GM12872 (cell line): ENCODE measurements at regions not wholly inside any gene's neighbourhood (a gene's known extent, or its start where the extent isn't known, plus 50 kb on each side); places are given as distances from the start of the nearest gene placed in this dataset.

Experiments
- TF ChIP-seq, protein P1 (sequence below): IDR thresholded peaks from 3 replicates; pipeline ENCODE4 v1.5.1; 2011; ENCODE audit warnings: low read depth, mild to moderate bottlenecking, low read length, moderate library complexity; ENCODE audit not compliant: insufficient read depth

DNA sequence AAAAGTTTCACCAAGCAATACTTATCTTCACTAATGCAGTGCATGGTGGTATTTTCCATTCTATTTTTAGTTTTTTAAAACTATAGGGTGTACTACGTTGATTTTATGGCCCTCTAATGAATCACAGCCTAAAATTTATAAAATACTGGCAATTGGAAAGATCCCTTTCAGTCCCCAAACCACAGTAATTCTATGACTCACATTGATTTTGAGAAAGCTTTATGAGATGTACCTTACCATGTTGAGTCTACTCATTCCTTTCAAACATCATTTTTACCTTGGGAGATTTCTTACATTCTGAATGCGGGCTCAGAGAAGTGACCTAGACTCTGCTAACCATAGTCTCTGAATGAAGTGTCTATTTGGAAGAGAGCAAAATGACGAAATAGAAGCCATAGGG lies 141.6 kb downstream of the GPR85 start:
- TF ChIP-seq, protein P1, sequence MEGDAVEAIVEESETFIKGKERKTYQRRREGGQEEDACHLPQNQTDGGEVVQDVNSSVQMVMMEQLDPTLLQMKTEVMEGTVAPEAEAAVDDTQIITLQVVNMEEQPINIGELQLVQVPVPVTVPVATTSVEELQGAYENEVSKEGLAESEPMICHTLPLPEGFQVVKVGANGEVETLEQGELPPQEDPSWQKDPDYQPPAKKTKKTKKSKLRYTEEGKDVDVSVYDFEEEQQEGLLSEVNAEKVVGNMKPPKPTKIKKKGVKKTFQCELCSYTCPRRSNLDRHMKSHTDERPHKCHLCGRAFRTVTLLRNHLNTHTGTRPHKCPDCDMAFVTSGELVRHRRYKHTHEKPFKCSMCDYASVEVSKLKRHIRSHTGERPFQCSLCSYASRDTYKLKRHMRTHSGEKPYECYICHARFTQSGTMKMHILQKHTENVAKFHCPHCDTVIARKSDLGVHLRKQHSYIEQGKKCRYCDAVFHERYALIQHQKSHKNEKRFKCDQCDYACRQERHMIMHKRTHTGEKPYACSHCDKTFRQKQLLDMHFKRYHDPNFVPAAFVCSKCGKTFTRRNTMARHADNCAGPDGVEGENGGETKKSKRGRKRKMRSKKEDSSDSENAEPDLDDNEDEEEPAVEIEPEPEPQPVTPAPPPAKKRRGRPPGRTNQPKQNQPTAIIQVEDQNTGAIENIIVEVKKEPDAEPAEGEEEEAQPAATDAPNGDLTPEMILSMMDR: no peak

DNA sequence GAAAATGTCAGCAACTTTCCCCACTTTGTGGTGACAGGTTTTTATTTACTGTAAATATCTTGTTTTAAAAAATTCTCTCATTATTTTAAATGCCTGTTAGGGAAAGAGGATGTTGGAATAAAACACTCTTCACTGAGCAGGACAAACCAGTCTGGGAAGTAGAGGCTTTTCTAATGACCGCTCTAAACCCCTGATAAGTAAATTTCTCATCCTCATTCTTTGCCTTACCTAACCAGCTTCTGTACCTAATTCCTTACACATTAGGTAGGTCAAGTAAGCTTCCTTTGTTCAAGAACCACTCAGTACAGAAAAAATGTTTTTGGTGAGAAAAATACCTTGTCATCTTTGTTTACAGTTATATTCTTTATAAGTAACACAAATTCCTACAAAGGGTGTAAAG lies 143.6 kb downstream of the GPR85 start:
- TF ChIP-seq, protein P1: no peak

DNA sequence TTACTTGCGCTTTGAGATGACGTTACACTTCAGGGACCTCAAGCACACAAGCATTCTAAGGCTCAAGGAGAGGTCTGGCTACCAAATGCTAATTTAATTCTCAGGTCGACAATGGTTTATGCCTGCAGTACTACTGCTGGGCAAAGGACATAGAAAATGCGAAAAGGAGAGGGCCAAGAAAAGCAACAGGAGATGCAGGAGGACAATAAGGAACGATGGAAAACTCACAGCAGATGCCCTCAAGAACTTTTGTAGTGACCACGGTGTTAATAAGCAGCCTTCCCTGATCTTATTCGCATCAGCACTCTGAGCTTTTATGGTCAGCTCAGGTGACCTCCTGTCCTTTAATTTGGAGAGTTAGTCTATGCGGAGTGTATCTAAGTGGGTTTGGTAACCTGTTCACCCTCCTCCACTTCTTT lies 146.3 kb downstream of the GPR85 start:
- TF ChIP-seq, protein P1: no peak

DNA sequence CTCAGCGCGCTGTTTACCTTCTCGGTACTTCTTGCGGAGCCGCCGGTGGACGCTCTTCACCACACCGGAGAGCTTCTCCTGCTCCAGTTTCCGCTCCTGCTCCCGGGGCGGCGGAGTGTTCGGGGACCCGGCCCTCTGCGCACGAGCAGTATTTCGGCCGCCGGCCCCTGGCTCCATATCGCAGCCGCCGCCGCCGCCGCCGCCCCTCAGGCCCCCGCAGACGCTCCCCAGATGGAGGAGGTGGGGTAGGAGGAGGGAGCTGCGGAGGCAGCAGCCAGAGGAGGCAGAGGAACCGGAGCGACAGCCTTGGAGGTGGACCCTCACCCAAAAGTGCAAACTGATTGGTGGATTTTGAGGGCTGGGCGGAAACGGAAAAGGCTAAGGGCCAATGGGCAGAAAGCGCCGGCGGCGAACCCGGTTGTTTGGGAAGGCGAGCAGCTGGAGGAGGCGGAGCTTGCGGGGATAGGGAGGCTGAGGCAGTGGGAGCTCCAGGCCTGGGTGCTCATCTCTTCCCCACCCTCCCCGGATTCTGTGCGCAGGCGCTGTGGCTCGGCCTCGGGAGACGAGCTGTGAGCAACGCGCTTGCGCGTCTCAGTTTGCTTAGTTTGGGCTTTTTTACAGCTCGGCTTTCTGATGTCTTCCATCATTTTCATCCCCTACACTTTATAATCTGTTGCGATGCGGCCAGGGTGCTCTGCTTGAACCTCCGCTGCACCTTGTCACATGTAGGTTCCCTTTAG lies 146.9 kb downstream of the GPR85 start:
- TF ChIP-seq, protein P1: no peak

DNA sequence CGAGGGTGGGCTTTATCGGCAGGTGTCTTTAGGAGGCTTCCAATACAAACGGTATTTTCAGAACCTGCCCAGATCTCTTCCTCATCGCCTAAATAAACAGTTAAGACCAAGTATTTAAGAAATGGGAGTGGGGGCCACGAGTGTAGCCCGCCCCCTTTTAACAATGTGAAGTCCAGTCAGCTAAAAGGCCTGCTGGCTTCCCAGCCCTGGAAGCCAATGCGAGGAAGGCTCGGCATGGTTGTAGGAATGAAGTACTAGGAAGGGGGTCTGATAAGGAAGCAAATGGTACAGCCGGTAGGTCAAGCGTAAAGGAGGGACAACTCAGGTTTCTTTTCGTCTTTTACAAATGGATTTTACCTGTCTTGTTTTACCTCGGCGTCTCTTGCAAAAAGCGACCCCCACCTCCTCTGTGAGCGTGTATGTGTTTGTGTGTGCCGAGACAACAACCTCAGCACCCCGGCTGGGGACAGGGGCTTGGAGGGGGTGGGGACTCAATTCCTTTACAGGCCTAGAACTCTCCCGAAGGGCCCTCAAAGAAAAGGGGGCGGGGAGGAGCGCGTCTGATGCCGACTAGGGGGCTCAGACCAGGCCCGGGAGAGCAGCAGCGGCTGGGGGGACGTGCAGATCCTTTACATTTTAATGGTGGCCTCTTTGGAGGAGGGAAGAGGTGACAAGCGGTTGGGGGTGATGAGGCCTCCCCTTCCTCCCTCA lies 147.6 kb downstream of the GPR85 start:
- TF ChIP-seq, protein P1: no peak

DNA sequence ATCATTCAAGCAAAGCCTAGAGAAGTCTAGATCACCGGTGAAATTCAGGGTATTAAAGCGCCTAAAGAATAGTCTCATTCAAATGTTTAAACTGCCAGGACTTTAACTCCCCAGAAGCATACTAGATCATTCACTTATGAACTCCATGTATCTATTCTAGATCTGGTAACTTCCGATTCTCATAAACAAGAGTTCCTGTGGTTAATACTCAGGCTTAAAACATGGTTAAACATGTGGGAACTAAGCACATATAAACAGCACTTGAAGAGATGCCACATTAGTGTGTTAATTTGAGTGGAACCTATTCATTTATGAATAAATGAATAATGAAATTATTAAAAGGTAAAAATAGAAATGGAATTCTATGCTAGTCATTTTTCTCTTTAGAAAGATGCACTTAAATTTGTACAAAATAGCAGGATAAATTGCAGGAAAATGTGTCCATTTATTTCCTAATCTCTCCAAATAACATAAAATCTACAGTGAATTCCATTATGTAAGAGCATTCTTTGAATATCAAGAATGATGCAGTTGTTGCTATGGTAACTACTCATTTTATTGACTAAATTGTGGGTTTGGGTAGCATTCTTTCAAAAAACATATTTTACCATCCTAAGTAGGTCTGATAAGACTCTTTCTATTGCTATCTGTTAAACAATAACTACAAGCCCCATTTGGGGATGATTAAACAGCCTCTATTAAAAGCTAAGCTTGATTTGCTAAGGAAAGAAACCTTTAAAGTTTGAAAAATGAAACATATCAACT lies 147.6 kb upstream of the TMEM168 start:
- TF ChIP-seq, protein P1: no peak

DNA sequence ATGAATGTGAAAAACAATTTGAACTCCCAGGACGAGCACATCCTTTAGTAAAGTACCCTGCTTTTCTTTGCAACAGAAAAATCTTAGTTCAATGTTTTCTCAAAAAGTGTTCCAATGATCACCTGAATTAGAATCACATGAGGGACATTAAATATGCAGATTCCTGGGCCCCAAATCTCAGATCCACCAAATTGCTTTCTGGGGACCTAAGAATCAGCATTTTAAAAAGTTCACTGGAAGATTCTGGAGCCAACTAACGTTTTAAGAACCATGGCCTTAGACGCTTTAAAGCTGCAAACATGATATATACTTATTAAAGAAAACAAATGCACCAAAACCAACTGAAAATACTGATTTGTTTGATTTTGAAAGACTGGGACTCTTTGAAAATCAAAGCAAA lies 143.4 kb upstream of the TMEM168 start:
- TF ChIP-seq, protein P1: no peak
